Neuronal stem cell (in vitro differentiated cells): ENCODE measurements at regions not wholly inside any gene's neighbourhood (a gene's known extent, or its start where the extent isn't known, plus 50 kb on each side); places are given as distances from the start of the nearest gene placed in this dataset.

Experiments
- DNase-seq: peaks from one replicate; pipeline ENCODE4 v3.0.0-alpha.2; 2013; ENCODE audit warnings: low spot score
- H2AFZ ChIP-seq: one replicate; pipeline ENCODE4 v1.6.1; 2013; ENCODE audit warnings: mild to moderate bottlenecking, low read length, inconsistent platforms
- H2AK5ac ChIP-seq: 2 replicates; pipeline ENCODE4 v1.6.1; 2013; ENCODE audit warnings: low read depth, mild to moderate bottlenecking, inconsistent platforms, low read length, moderate library complexity, mixed read lengths
- H2BK120ac ChIP-seq: 2 replicates; pipeline ENCODE4 v1.6.1; 2013; ENCODE audit warnings: low read depth, mild to moderate bottlenecking, inconsistent platforms, low read length, moderate library complexity, mixed read lengths
- H2BK12ac ChIP-seq: one replicate; pipeline ENCODE4 v1.6.1; 2013; ENCODE audit warnings: low read length, inconsistent platforms
- H2BK15ac ChIP-seq: 2 replicates; pipeline ENCODE4 v1.6.1; 2013; ENCODE audit warnings: mild to moderate bottlenecking, low read length, inconsistent platforms, mixed read lengths
- H2BK5ac ChIP-seq: one replicate; pipeline ENCODE4 v1.6.1; 2013; ENCODE audit warnings: inconsistent platforms, mild to moderate bottlenecking, low read length, moderate library complexity
- H3K14ac ChIP-seq: one replicate; pipeline ENCODE4 v1.6.1; 2013; ENCODE audit warnings: low read length, inconsistent platforms
- H3K18ac ChIP-seq: 2 replicates; pipeline ENCODE4 v1.6.1; 2013; ENCODE audit warnings: low read length, inconsistent platforms
- H3K23ac ChIP-seq: 2 replicates; pipeline ENCODE4 v1.6.1; 2013; ENCODE audit warnings: low read depth, mild to moderate bottlenecking, mixed read lengths, low read length, inconsistent platforms; ENCODE audit not compliant: poor library complexity
- H3K27ac ChIP-seq: replicated peaks from 3 replicates; pipeline ENCODE4 v1.5.1; 2013; ENCODE audit warnings: low read length, inconsistent platforms
- H3K27me3 ChIP-seq, 3 experiments: 2 replicates each; pipeline ENCODE4 v1.6.1; 2013; ENCODE audit warnings: low read length in 3 of 3, mild to moderate bottlenecking in 2 of 3, inconsistent platforms in 1 of 3, low read depth in 1 of 3, mixed read lengths in 1 of 3, moderate library complexity in 1 of 3; ENCODE audit not compliant: control insufficient read depth in 3 of 3, insufficient read depth in 3 of 3
- H3K36me3 ChIP-seq, 2 donors: replicated peaks in 1 of 2; 2 replicates each; pipeline ENCODE4 v1.6.1; 2013; ENCODE audit warnings: low read length in 2 of 2; ENCODE audit not compliant: control insufficient read depth in 2 of 2, insufficient read depth in 2 of 2
- H3K4ac ChIP-seq: 2 replicates; pipeline ENCODE4 v1.6.1; 2013; ENCODE audit warnings: inconsistent platforms, mild to moderate bottlenecking, low read length, moderate library complexity
- H3K4me1 ChIP-seq, 2 donors: 1 replicate in 1 of 2; 2 replicates in 1 of 2; pipeline ENCODE4 v1.6.1; 2013; ENCODE audit warnings: low read length in 2 of 2, low read depth in 1 of 2; ENCODE audit not compliant: control insufficient read depth in 2 of 2, insufficient read depth in 1 of 2
- H3K4me2 ChIP-seq: one replicate; pipeline ENCODE4 v1.6.1; 2013; ENCODE audit warnings: mild to moderate bottlenecking, low read length, inconsistent platforms; ENCODE audit not compliant: insufficient read depth, poor library complexity, severe bottlenecking
- H3K4me3 ChIP-seq, 2 donors: 2 replicates each; pipeline ENCODE4 v1.5.1; 2013; ENCODE audit warnings: low read length in 2 of 2, mild to moderate bottlenecking in 2 of 2, inconsistent platforms in 1 of 2, moderate library complexity in 1 of 2
- H3K79me1 ChIP-seq: one replicate; pipeline ENCODE4 v1.6.1; 2013; ENCODE audit warnings: low read depth, mild to moderate bottlenecking, inconsistent platforms, low read length, moderate library complexity
- H3K9ac ChIP-seq: one replicate; pipeline ENCODE4 v1.6.1; 2013; ENCODE audit warnings: mild to moderate bottlenecking, low read depth, low read length, inconsistent platforms; ENCODE audit not compliant: poor library complexity
- H3K9me3 ChIP-seq, 2 donors: replicated peaks in 1 of 2; 2 replicates each; pipeline versions ENCODE3 to v1.6.1; 2013; ENCODE audit warnings: low read length in 2 of 2, mild to moderate bottlenecking in 2 of 2, inconsistent platforms in 1 of 2, low read depth in 1 of 2, mixed read lengths in 1 of 2, moderate library complexity in 1 of 2; ENCODE audit not compliant: control insufficient read depth in 2 of 2, insufficient read depth in 1 of 2
- H4K8ac ChIP-seq: one replicate; pipeline ENCODE4 v1.6.1; 2013; ENCODE audit warnings: low read depth, mild to moderate bottlenecking, inconsistent platforms, low read length, moderate library complexity
- H4K91ac ChIP-seq: one replicate; pipeline ENCODE4 v1.6.1; 2013; ENCODE audit warnings: low read length, low read depth, mild to moderate bottlenecking, inconsistent platforms; ENCODE audit not compliant: poor library complexity
- WGBS, 2 donors: extraction: QIAGEN DNeasy Blood & Tissue Kit; methylation state at CpG; one replicate each; pipeline ENCODE4 v1.1.7; 2013; ENCODE audit warnings: missing lambda C conversion rate in 2 of 2, mixed read lengths in 1 of 2; ENCODE audit not compliant: insufficient read length in 2 of 2, insufficient replicate concordance in 1 of 2; ENCODE audit errors: extremely low coverage in 2 of 2; 5-methylcytosine and 5-hydroxymethylcytosine counted together

DNA sequence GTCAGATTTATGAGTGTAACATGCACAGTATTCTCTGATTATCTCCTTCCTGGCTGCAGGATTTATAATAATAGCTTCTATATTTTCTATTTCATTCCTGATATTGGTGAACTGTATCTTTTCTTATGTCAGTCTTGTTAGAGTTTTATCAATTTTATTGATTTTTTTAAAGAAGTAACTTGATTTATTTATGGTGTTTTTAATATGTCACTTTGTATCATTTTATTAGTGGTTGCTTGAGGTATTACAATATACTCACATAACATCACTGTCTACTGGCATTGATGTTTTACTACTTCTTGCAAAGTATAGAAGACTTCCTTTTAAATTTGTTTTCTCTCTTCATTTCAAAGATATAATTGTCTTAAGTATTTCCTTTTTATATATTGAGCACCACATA, 270.5 kb upstream of the GYPC start:
- no peak overlapping the region for H3K4me3 ChIP-seq
- H4K91ac ChIP-seq: no peak overlapping the region
- H2AK5ac ChIP-seq: no peak overlapping the region
- H3K4me1 ChIP-seq: peaks cover 0 to 6% of the 10 kb centered on the region in 2 donors
- H3K4me2 ChIP-seq: no peak overlapping the region
- no peak overlapping the region for H3K9ac ChIP-seq
- no peaks in the 10 kb centered on the region for H3K36me3 ChIP-seq
- H3K18ac ChIP-seq: no peak overlapping the region
- H2BK120ac ChIP-seq: no peak overlapping the region
- H2BK15ac ChIP-seq: no peak overlapping the region
- no peak overlapping the region for H3K27ac ChIP-seq
- no peaks in the 10 kb centered on the region for H3K79me1 ChIP-seq
- no peak for DNase-seq
- H3K4ac ChIP-seq: no peak overlapping the region
- no peak overlapping the region for H3K14ac ChIP-seq
- H3K9me3 ChIP-seq: peaks cover 0 to 2% of the 10 kb centered on the region in 2 donors
- H2AFZ ChIP-seq: no peak overlapping the region
- H3K23ac ChIP-seq: no peak overlapping the region
- H3K27me3 ChIP-seq: no peaks in the 10 kb centered on the region
- H2BK5ac ChIP-seq: no peak overlapping the region
- H2BK12ac ChIP-seq: no peak overlapping the region
- no peak overlapping the region for H4K8ac ChIP-seq

GRCh38 chr2:126385983-126386382, 270.0 kb upstream of the GYPC start:
- H2AFZ ChIP-seq: no peak overlapping the region
- H3K4ac ChIP-seq: no peak overlapping the region
- H3K4me3 ChIP-seq: no peak overlapping the region
- peaks cover 0 to 3% of the 10 kb centered on the region in 2 donors for H3K4me1 ChIP-seq
- H3K4me2 ChIP-seq: no peak overlapping the region
- H2BK120ac ChIP-seq: no peak overlapping the region
- no peak overlapping the region for H4K91ac ChIP-seq
- no peaks in the 10 kb centered on the region for H3K36me3 ChIP-seq
- H2AK5ac ChIP-seq: no peak overlapping the region
- no peak overlapping the region for H3K18ac ChIP-seq
- H2BK12ac ChIP-seq: no peak overlapping the region
- no peak overlapping the region for H3K14ac ChIP-seq
- H3K23ac ChIP-seq: no peak overlapping the region
- no peaks in the 10 kb centered on the region for H3K27me3 ChIP-seq
- H3K9me3 ChIP-seq: peaks cover 0 to 2% of the 10 kb centered on the region in 2 donors
- H2BK5ac ChIP-seq: no peak overlapping the region
- no peak overlapping the region for H2BK15ac ChIP-seq
- no peak for DNase-seq
- H4K8ac ChIP-seq: no peak overlapping the region
- no peak overlapping the region for H3K27ac ChIP-seq
- H3K9ac ChIP-seq: no peak overlapping the region
- no peaks in the 10 kb centered on the region for H3K79me1 ChIP-seq

DNA sequence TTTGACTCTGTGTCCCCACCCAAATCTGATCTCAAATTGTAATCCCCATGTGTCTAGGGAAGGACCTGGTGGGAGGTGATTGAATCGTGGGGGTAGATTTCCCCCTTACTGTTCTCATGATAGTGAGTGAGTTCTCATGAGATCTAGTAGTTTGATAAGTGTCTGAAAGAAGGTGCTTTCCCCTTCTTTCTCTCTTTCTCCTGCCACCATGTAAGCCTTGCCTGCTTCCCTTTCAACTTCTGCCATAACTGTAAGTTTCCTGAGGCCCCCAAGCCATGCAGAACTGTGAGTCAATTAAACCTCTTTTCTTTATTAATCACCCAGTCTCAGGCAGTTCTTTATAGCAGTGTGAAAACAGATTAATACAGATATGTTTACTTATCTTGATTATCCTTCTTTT, 266.5 kb upstream of the GYPC start:
- Histone ChIP-seq H2BK5ac (no peak overlapping the region), H2BK15ac (no peak overlapping the region), H3K4ac (no peak overlapping the region), H2AK5ac (no peak overlapping the region), H3K36me3 (no peaks in the 10 kb centered on the region), H3K9me3 (peaks cover 0 to 2% of the 10 kb centered on the region in 2 donors), H3K4me2 (no peak overlapping the region), H2BK12ac (no peak overlapping the region), H3K14ac (no peak overlapping the region), H2AFZ (no peak overlapping the region), H4K8ac (no peak overlapping the region), H3K4me3 (no peak overlapping the region), H3K27me3 (no peaks in the 10 kb centered on the region), H3K23ac (no peak overlapping the region), H3K18ac (no peak overlapping the region), H2BK120ac (no peak overlapping the region), H3K27ac (no peak overlapping the region), H4K91ac (no peak overlapping the region), H3K9ac (no peak overlapping the region), H3K79me1 (no peaks in the 10 kb centered on the region), H3K4me1 (no peaks in the 10 kb centered on the region)
- no peak for DNase-seq
- no CpG with 5 or more reads among the region's 1 CpG for WGBS, 2 donors

DNA sequence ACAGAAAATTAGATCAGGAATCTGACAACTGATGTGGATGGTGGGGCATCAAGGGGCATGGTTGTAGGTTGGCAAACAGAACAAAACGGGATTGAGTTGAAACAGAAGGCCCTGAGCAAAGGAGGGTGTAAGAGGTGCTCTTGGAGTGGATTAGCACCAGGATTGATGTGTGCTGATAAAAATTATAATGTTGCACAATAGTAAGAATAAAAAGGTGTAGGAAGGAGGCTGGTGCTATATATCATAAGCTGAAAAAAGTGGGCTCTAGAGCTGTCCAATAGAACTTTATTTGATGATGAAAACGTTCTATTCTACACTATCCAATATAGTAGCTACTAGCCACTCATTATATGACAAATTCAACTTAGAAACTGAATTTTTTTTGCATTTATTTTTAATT, 263.1 kb upstream of the GYPC start:
- no peak for DNase-seq
- no peak overlapping the region for H4K91ac ChIP-seq
- no peak overlapping the region for H4K8ac ChIP-seq
- no peak overlapping the region for H3K4me2 ChIP-seq
- H3K9me3 ChIP-seq: no peaks in the 10 kb centered on the region
- no peak overlapping the region for H2BK15ac ChIP-seq
- H2BK120ac ChIP-seq: no peak overlapping the region
- H3K14ac ChIP-seq: no peak overlapping the region
- no peak overlapping the region for H3K23ac ChIP-seq
- no peak overlapping the region for H2BK5ac ChIP-seq
- no peak overlapping the region for H2AFZ ChIP-seq
- no peaks in the 10 kb centered on the region for H3K79me1 ChIP-seq
- no peak overlapping the region for H3K9ac ChIP-seq
- no CpG with 5 or more reads among the region's 2 CpGs for WGBS, 2 donors
- H3K36me3 ChIP-seq: no peaks in the 10 kb centered on the region
- no peak overlapping the region for H3K27ac ChIP-seq
- no peak overlapping the region for H2BK12ac ChIP-seq
- H2AK5ac ChIP-seq: no peak overlapping the region
- no peak overlapping the region for H3K18ac ChIP-seq
- no peaks in the 10 kb centered on the region for H3K4me1 ChIP-seq
- no peak overlapping the region for H3K4me3 ChIP-seq
- no peaks in the 10 kb centered on the region for H3K27me3 ChIP-seq
- no peak overlapping the region for H3K4ac ChIP-seq
